ENCODE measurements at regions not wholly inside any gene's neighbourhood (a gene's known extent, or its start where the extent isn't known, plus 50 kb on each side); places are given as distances from the start of the nearest gene placed in this dataset.
"Not testable (repeated sequence)": the region's sequence is repeated elsewhere in the genome, so short reads cannot be mapped to it uniquely, and the experiment has no call there.

- Mint-ChIP-seq H3K36me3 (ENCODE audit: low read depth) (peaks cover 81% of the 10 kb centered on the region), H3K27me3 (ENCODE audit: insufficient read depth, low read depth, poor library complexity) (peaks cover 11% of the 10 kb centered on the region), H3K9me3 (peaks cover 31% of the 10 kb centered on the region), H3K4me1 (peaks cover 14% of the 10 kb centered on the region)
- not testable (repeated sequence) for H3K27ac Mint-ChIP-seq; ATAC-seq; H3F3A ChIP-seq (replicated peaks; ENCODE audit: low read depth); H2AFZ ChIP-seq; H3K9me2 ChIP-seq (ENCODE audit: insufficient read depth); DNase-seq (ENCODE audit: low spot score); H3K27me3 ChIP-seq (ENCODE audit: insufficient read depth); H3K4me3 ChIP-seq; H3K4me2 ChIP-seq; H3K4me1 ChIP-seq (ENCODE audit: insufficient read depth); H3K4me3 Mint-ChIP-seq
- Histone ChIP-seq H3K27ac (ENCODE audit: low read depth) (peak overlapping the region; percentile 36; the same call in 1 of the 2 replicates), H4K20me1 (replicated peaks; ENCODE audit: insufficient read depth) (peaks cover 12% of the 10 kb centered on the region), H3K36me3 (ENCODE audit: insufficient read depth) (peaks cover 16% of the 10 kb centered on the region; the same call in 1 of the 2 replicates), H3K79me2 (replicated peaks; ENCODE audit: insufficient read depth) (peaks cover 19% of the 10 kb centered on the region)
These were observed 58.6 kb upstream of the CSNK1E start for GRCh38 chr22:38375784-38376183.

GRCh38 chr22:38375005-38375404 lies 57.8 kb upstream of the CSNK1E start:
- Histone ChIP-seq H3K79me2 (replicated peaks; ENCODE audit: insufficient read depth) (peaks cover 11% of the 10 kb centered on the region), H4K20me1 (replicated peaks; ENCODE audit: insufficient read depth) (peaks cover 12% of the 10 kb centered on the region), H3K36me3 (ENCODE audit: insufficient read depth) (peaks cover 11% of the 10 kb centered on the region; the same call in 1 of the 2 replicates)
- Mint-ChIP-seq H3K4me1 (peaks cover 16% of the 10 kb centered on the region), H3K36me3 (ENCODE audit: low read depth) (peaks cover 75% of the 10 kb centered on the region), H3K27me3 (ENCODE audit: insufficient read depth, low read depth, poor library complexity) (peaks cover 11% of the 10 kb centered on the region), H3K9me3 (peaks cover 31% of the 10 kb centered on the region)
- not testable (repeated sequence) for H3K4me3 Mint-ChIP-seq; H3K27ac ChIP-seq (ENCODE audit: low read depth); H2AFZ ChIP-seq; H3K4me1 ChIP-seq (ENCODE audit: insufficient read depth); H3K4me3 ChIP-seq; H3F3A ChIP-seq (replicated peaks; ENCODE audit: low read depth); H3K27me3 ChIP-seq (ENCODE audit: insufficient read depth); H3K9me2 ChIP-seq (ENCODE audit: insufficient read depth); DNase-seq (ENCODE audit: low spot score); ATAC-seq; H3K27ac Mint-ChIP-seq; H3K4me2 ChIP-seq

GRCh38 chr22:38374433-38374831 lies 57.2 kb upstream of the CSNK1E start:
- DNase-seq (ENCODE audit: low spot score); H3K79me2 ChIP-seq (replicated peaks; ENCODE audit: insufficient read depth); ATAC-seq; H3K27me3 ChIP-seq (ENCODE audit: insufficient read depth); H3F3A ChIP-seq (replicated peaks; ENCODE audit: low read depth); H3K4me3 ChIP-seq; H3K9me2 ChIP-seq (ENCODE audit: insufficient read depth); H4K20me1 ChIP-seq (replicated peaks; ENCODE audit: insufficient read depth); H3K4me3 Mint-ChIP-seq; H3K4me1 ChIP-seq (ENCODE audit: insufficient read depth); H3K27ac Mint-ChIP-seq; H3K36me3 ChIP-seq (ENCODE audit: insufficient read depth); H3K27ac ChIP-seq (ENCODE audit: low read depth); H2AFZ ChIP-seq; H3K4me2 ChIP-seq: not testable (repeated sequence)
- Mint-ChIP-seq H3K4me1 (peaks cover 19% of the 10 kb centered on the region), H3K27me3 (ENCODE audit: insufficient read depth, low read depth, poor library complexity) (peaks cover 11% of the 10 kb centered on the region), H3K36me3 (ENCODE audit: low read depth) (peaks cover 70% of the 10 kb centered on the region), H3K9me3 (peaks cover 31% of the 10 kb centered on the region)

GRCh38 chr22:38373783-38374432 lies 56.7 kb upstream of the CSNK1E start:
- H3K27ac ChIP-seq (ENCODE audit: low read depth); H3K4me3 ChIP-seq; H3K27me3 ChIP-seq (ENCODE audit: insufficient read depth); H3F3A ChIP-seq (replicated peaks; ENCODE audit: low read depth); H3K79me2 ChIP-seq (replicated peaks; ENCODE audit: insufficient read depth); H3K36me3 ChIP-seq (ENCODE audit: insufficient read depth); ATAC-seq; H2AFZ ChIP-seq; H3K4me2 ChIP-seq; H3K4me1 ChIP-seq (ENCODE audit: insufficient read depth); H4K20me1 ChIP-seq (replicated peaks; ENCODE audit: insufficient read depth); H3K9me2 ChIP-seq (ENCODE audit: insufficient read depth); H3K27ac Mint-ChIP-seq; DNase-seq (ENCODE audit: low spot score); H3K4me3 Mint-ChIP-seq: not testable (repeated sequence)
- peaks cover 31% of the 10 kb centered on the region for H3K9me3 Mint-ChIP-seq
- peaks cover 70% of the 10 kb centered on the region for H3K36me3 Mint-ChIP-seq (ENCODE audit: low read depth)
- H3K4me1 Mint-ChIP-seq, result peaks cover 19% of the 10 kb centered on the region
- H3K27me3 Mint-ChIP-seq (ENCODE audit: insufficient read depth, low read depth, poor library complexity), result peaks cover 11% of the 10 kb centered on the region

GRCh38 chr22:38372665-38373064 lies 55.4 kb upstream of the CSNK1E start:
- not testable (repeated sequence) for ATAC-seq; H3K27ac Mint-ChIP-seq; H3K27ac ChIP-seq (ENCODE audit: low read depth); H3K79me2 ChIP-seq (replicated peaks; ENCODE audit: insufficient read depth); H3K4me2 ChIP-seq; H3K36me3 ChIP-seq (ENCODE audit: insufficient read depth); H3K4me1 ChIP-seq (ENCODE audit: insufficient read depth); H3K27me3 ChIP-seq (ENCODE audit: insufficient read depth); H3K4me3 ChIP-seq; DNase-seq (ENCODE audit: low spot score); H3F3A ChIP-seq (replicated peaks; ENCODE audit: low read depth); H3K9me2 ChIP-seq (ENCODE audit: insufficient read depth); H2AFZ ChIP-seq; H3K4me3 Mint-ChIP-seq; H4K20me1 ChIP-seq (replicated peaks; ENCODE audit: insufficient read depth)
- peaks cover 31% of the 10 kb centered on the region for H3K9me3 Mint-ChIP-seq
- H3K4me1 Mint-ChIP-seq, result peaks cover 19% of the 10 kb centered on the region
- H3K27me3 Mint-ChIP-seq (ENCODE audit: insufficient read depth, low read depth, poor library complexity), result peaks cover 11% of the 10 kb centered on the region
- H3K36me3 Mint-ChIP-seq (ENCODE audit: low read depth), result peaks cover 59% of the 10 kb centered on the region

DNA sequence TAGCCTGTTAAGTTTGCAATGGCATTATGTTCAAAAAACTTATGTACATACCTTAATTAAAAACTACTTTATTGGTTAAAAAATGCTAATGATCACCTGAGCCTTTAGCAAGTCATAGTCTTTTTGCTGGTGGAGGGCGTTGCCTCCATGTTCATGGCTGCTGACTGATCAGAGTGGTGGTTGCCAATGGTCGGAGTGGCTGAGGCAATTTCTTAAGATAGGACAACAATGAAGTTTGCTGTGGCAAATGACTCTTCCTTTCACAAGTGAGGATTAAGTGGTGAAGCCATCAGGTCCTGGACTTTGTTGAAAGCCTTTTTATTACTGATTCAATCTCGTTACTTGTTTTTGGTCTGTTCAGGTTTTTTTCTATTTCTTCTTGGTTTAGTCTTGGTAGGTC lies 53.3 kb upstream of the CSNK1E start:
- H3K36me3 ChIP-seq (ENCODE audit: insufficient read depth); H3F3A ChIP-seq (replicated peaks; ENCODE audit: low read depth); H3K4me3 Mint-ChIP-seq; H3K79me2 ChIP-seq (replicated peaks; ENCODE audit: insufficient read depth); H3K9me2 ChIP-seq (ENCODE audit: insufficient read depth); H3K4me1 ChIP-seq (ENCODE audit: insufficient read depth); H3K4me3 ChIP-seq; H3K27ac ChIP-seq (ENCODE audit: low read depth); H3K4me2 ChIP-seq; H4K20me1 ChIP-seq (replicated peaks; ENCODE audit: insufficient read depth); ATAC-seq; H2AFZ ChIP-seq; H3K27me3 ChIP-seq (ENCODE audit: insufficient read depth); DNase-seq (ENCODE audit: low spot score): not testable (repeated sequence)
- peaks cover 30% of the 10 kb centered on the region for H3K9me3 Mint-ChIP-seq
- peaks cover 13% of the 10 kb centered on the region for H3K4me1 Mint-ChIP-seq
- peak overlapping the region; percentile 77; the same call in 1 of the 2 replicates for H3K27ac Mint-ChIP-seq
- peaks cover 62% of the 10 kb centered on the region for H3K36me3 Mint-ChIP-seq (ENCODE audit: low read depth)
- peaks cover 11% of the 10 kb centered on the region for H3K27me3 Mint-ChIP-seq (ENCODE audit: insufficient read depth, low read depth, poor library complexity)

Data from GM23338 (cell line).